H1 (cell line): ENCODE measurements at regions not wholly inside any gene's neighbourhood (a gene's known extent, or its start where the extent isn't known, plus 50 kb on each side); places are given as distances from the start of the nearest gene placed in this dataset.
"Not testable (repeated sequence)": the region's sequence is repeated elsewhere in the genome, so short reads cannot be mapped to it uniquely, and the experiment has no call there.

Source experiments
- CTCF ChIA-PET: fragments of 300-600 bp; sonication (Branson Sonifier 250); formaldehyde crosslinking; loops from one replicate; lab custom pipeline; 2021; ENCODE audit not compliant: partially characterized antibody; lab: Charles Lee
- POLR2A ChIA-PET: fragments of 300-600 bp; sonication (Branson Sonifier 250); formaldehyde crosslinking; loops from one replicate; lab custom pipeline; 2021; ENCODE audit warnings: inconsistent platforms; ENCODE audit not compliant: partially characterized antibody; lab: Charles Lee
- DNase-seq, 2 experiments: peaks; one replicate each; pipeline versions ENCODE4 v3.0.0 to v3.0.0-alpha.2; 2010 to 2022; ENCODE audit warnings: low spot score in 2 of 2, low read depth in 1 of 2, mixed read lengths in 1 of 2
- FAIRE-seq: peaks from 2 replicates; lab custom pipeline; 2011; peaks lifted over from hg19 to GRCh38; lab: Jason Lieb, UNC
- H2AFZ ChIP-seq: 2 replicates; pipeline ENCODE4 v1.8.1; 2012; ENCODE audit warnings: low read length, inconsistent platforms
- H2AK5ac ChIP-seq: 2 replicates; pipeline ENCODE4 v1.6.1; 2013; ENCODE audit warnings: low read depth, low read length
- H2BK120ac ChIP-seq: replicated peaks from 2 replicates; pipeline ENCODE3; 2013; ENCODE audit warnings: low read depth, low read length, inconsistent platforms
- H2BK12ac ChIP-seq: 2 replicates; pipeline ENCODE4 v1.6.1; 2013; ENCODE audit warnings: low read depth, low read length
- H2BK15ac ChIP-seq: 2 replicates; pipeline ENCODE4 v1.6.1; 2013; ENCODE audit warnings: low read length
- H2BK20ac ChIP-seq: 2 replicates; pipeline ENCODE4 v1.6.1; 2013; ENCODE audit warnings: low read length
- H2BK5ac ChIP-seq: 2 replicates; pipeline ENCODE4 v1.6.1; 2013; ENCODE audit warnings: low read depth, low read length
- H3K14ac ChIP-seq: 2 replicates; pipeline ENCODE4 v1.6.1; 2013; ENCODE audit warnings: inconsistent platforms; ENCODE audit not compliant: insufficient read length
- H3K18ac ChIP-seq: 2 replicates; pipeline ENCODE4 v1.6.1; 2013; ENCODE audit warnings: low read length; ENCODE audit errors: extremely low read depth
- H3K23ac ChIP-seq: 2 replicates; pipeline ENCODE4 v1.6.1; 2013; ENCODE audit warnings: inconsistent platforms; ENCODE audit not compliant: insufficient read length
- H3K23me2 ChIP-seq: 2 replicates; pipeline ENCODE4 v1.6.1; 2013; ENCODE audit warnings: low read depth, low read length
- H3K27ac ChIP-seq: 2 replicates; pipeline ENCODE4 v1.6.1; 2011; ENCODE audit warnings: low read depth, low read length, inconsistent platforms
- H3K27me3 ChIP-seq, 4 experiments: replicated peaks in 1 of 4; 1 replicate in 1 of 4; 2 replicates in 3 of 4; pipeline versions ENCODE4 v1.6.1 to v1.8.1; 2011 to 2013; ENCODE audit warnings: low read length in 3 of 4, mild to moderate bottlenecking in 3 of 4, inconsistent platforms in 2 of 4, mixed read lengths in 2 of 4, moderate library complexity in 1 of 4; ENCODE audit not compliant: control insufficient read depth in 3 of 4, insufficient read depth in 3 of 4; ENCODE audit errors: extremely low read depth in 1 of 4
- H3K36me3 ChIP-seq, 4 experiments: 2 replicates each; pipeline versions ENCODE4 v1.6.1 to v1.8.1; 2011 to 2013; ENCODE audit warnings: mild to moderate bottlenecking in 4 of 4, low read length in 3 of 4, moderate library complexity in 2 of 4, control low read depth in 1 of 4, inconsistent platforms in 1 of 4; ENCODE audit not compliant: insufficient read depth in 4 of 4, control insufficient read depth in 2 of 4
- H3K4ac ChIP-seq: replicated peaks from 2 replicates; pipeline ENCODE3; 2013; ENCODE audit warnings: low read length, low read depth, mixed read lengths, inconsistent platforms; ENCODE audit not compliant: insufficient read length
- H3K4me1 ChIP-seq, 4 experiments: replicated peaks in 1 of 4; 1 replicate in 1 of 4; 2 replicates in 3 of 4; pipeline versions ENCODE4 v1.6.1 to v1.8.1; 2011 to 2013; ENCODE audit warnings: low read length in 3 of 4, inconsistent platforms in 2 of 4, mixed read lengths in 1 of 4; ENCODE audit not compliant: insufficient read depth in 4 of 4, control insufficient read depth in 3 of 4
- H3K4me2 ChIP-seq, 2 experiments: 2 replicates each; pipeline versions ENCODE4 v1.6.1 to v1.8.1; 2011 to 2013; ENCODE audit warnings: low read depth in 2 of 2, low read length in 2 of 2, control low read depth in 1 of 2, inconsistent platforms in 1 of 2, mild to moderate bottlenecking in 1 of 2; ENCODE audit not compliant: insufficient read depth in 1 of 2
- H3K4me3 ChIP-seq, 4 experiments: fragments of 200-600, 300-600 bp in 1 of 4; sonication (generic), shearing (Covaris generic), sonication (Bioruptor Twin) in 1 of 4; 2 replicates each; pipeline versions ENCODE4 v1.5.1 to v1.8.1; 2011 to 2016; ENCODE audit warnings: low read length in 4 of 4, low read depth in 3 of 4, control low read depth in 2 of 4, inconsistent platforms in 2 of 4, mild to moderate bottlenecking in 2 of 4, mixed read lengths in 1 of 4, moderate library complexity in 1 of 4; ENCODE audit not compliant: insufficient read depth in 2 of 4; ENCODE audit errors: extremely low read depth in 1 of 4
- H3K56ac ChIP-seq: replicated peaks from 2 replicates; pipeline ENCODE3; 2013; ENCODE audit warnings: low read depth, mild to moderate bottlenecking, mixed read lengths, low read length, inconsistent platforms; ENCODE audit not compliant: insufficient read length
- H3K79me1 ChIP-seq: 2 replicates; pipeline ENCODE4 v1.6.1; 2013; ENCODE audit warnings: low read depth, low read length, control low read depth
- H3K79me2 ChIP-seq, 2 experiments: 2 replicates each; pipeline versions ENCODE4 v1.6.1 to v1.8.1; 2012 to 2013; ENCODE audit warnings: low read length in 2 of 2, mild to moderate bottlenecking in 2 of 2, inconsistent platforms in 1 of 2; ENCODE audit not compliant: insufficient read depth in 2 of 2, control insufficient read depth in 1 of 2
- H3K9ac ChIP-seq, 4 experiments: replicated peaks in 1 of 4; 1 replicate in 1 of 4; 2 replicates in 3 of 4; pipeline versions ENCODE4 v1.6.1 to v1.8.1; 2011 to 2013; ENCODE audit warnings: low read depth in 3 of 4, low read length in 3 of 4, control low read depth in 2 of 4, mild to moderate bottlenecking in 2 of 4, moderate library complexity in 2 of 4, inconsistent platforms in 1 of 4; ENCODE audit errors: extremely low read depth in 1 of 4
- H3K9me3 ChIP-seq, 2 experiments: 2 replicates each; pipeline versions ENCODE4 v1.6.1 to v1.8.1; 2012 to 2013; ENCODE audit warnings: mild to moderate bottlenecking in 2 of 2, moderate library complexity in 2 of 2, control low read depth in 1 of 2, inconsistent platforms in 1 of 2, low read depth in 1 of 2, low read length in 1 of 2, mixed read lengths in 1 of 2; ENCODE audit not compliant: insufficient read depth in 2 of 2
- H4K20me1 ChIP-seq, 2 experiments: replicated peaks in 1 of 2; 2 replicates each; pipeline versions ENCODE3 to v1.8.1; 2011 to 2013; ENCODE audit warnings: inconsistent platforms in 2 of 2, low read length in 2 of 2, mild to moderate bottlenecking in 1 of 2; ENCODE audit not compliant: insufficient read depth in 2 of 2, control insufficient read depth in 1 of 2
- H4K5ac ChIP-seq: 2 replicates; pipeline ENCODE4 v1.6.1; 2013; ENCODE audit warnings: low read length, low read depth, mixed read lengths, inconsistent platforms; ENCODE audit not compliant: insufficient read length
- H4K8ac ChIP-seq: 2 replicates; pipeline ENCODE4 v1.8.0; 2013; ENCODE audit warnings: mild to moderate bottlenecking, moderate library complexity, low read length, inconsistent platforms; ENCODE audit not compliant: insufficient read depth; ENCODE audit errors: extremely low read depth
- H4K91ac ChIP-seq: replicated peaks from 2 replicates; pipeline ENCODE3; 2013; ENCODE audit warnings: low read length, mixed read lengths, inconsistent platforms; ENCODE audit not compliant: insufficient read length
- WGBS, 2 experiments: shearing (Covaris generic) in 1 of 2; methylation state at CpG; one replicate each; pipeline versions ENCODE4 v1.1.6 to v1.1.7; 2013 to 2015; ENCODE audit warnings: low lambda C conversion rate in 2 of 2, mixed read lengths in 2 of 2, inconsistent platforms in 1 of 2, low coverage in 1 of 2, missing lambda C conversion rate in 1 of 2; ENCODE audit not compliant: insufficient replicate concordance in 2 of 2, insufficient coverage in 1 of 2, insufficient read length in 1 of 2; ENCODE audit errors: extremely low coverage in 1 of 2, missing lambda C conversion rate in 1 of 2; 5-methylcytosine and 5-hydroxymethylcytosine counted together

- H4K5ac ChIP-seq, H3K27me3 ChIP-seq, H4K91ac ChIP-seq, POLR2A ChIA-PET, H4K8ac ChIP-seq, H3K79me1 ChIP-seq, DNase-seq, H3K14ac ChIP-seq, H3K4ac ChIP-seq, H3K4me2 ChIP-seq, H4K20me1 ChIP-seq, H3K4me1 ChIP-seq, H3K27ac ChIP-seq, FAIRE-seq, H3K23ac ChIP-seq, H2BK20ac ChIP-seq, H2AFZ ChIP-seq, H2BK120ac ChIP-seq, H2BK15ac ChIP-seq, H2BK5ac ChIP-seq, H2BK12ac ChIP-seq, H3K18ac ChIP-seq, H3K9ac ChIP-seq, H3K23me2 ChIP-seq, H3K79me2 ChIP-seq, H3K9me3 ChIP-seq, H2AK5ac ChIP-seq, H3K36me3 ChIP-seq, H3K56ac ChIP-seq, H3K4me3 ChIP-seq: not testable (repeated sequence)
- CTCF ChIA-PET, result interaction anchor here (0.6 kb wide), 2 partner anchors 14 to 186 kb away, joined by 3 read pairs; no protein-coding TSS in a partner anchor
- WGBS, 2 experiments, result 76% methylated on average over 2 of the region's 2 CpGs; no CpG with 5 or more reads in 1 of the 2 experiments
Measured at GRCh38 chr13:89521672-89522071, 1825.8 kb upstream of the MIR17HG start.
